ENCODE measurements at regions not wholly inside any gene's neighbourhood (a gene's known extent, or its start where the extent isn't known, plus 50 kb on each side); places are given as distances from the start of the nearest gene placed in this dataset.

GRCh38 chr15:95880630-95881029, 449.9 kb upstream of the NR2F2 start:
- Histone ChIP-seq H3K4me1 (ENCODE audit: control insufficient read depth, extremely low read depth, insufficient read depth, low read length) (no peaks in the 10 kb centered on the region), H3K4me2 (ENCODE audit: extremely low read depth, insufficient read depth, low read length) (no peak overlapping the region), H4K20me1 (ENCODE audit: control insufficient read depth, extremely low read depth, insufficient read depth, low read length) (no peaks in the 10 kb centered on the region), H2AFZ (ENCODE audit: low read length) (no peak overlapping the region), H3K27ac (ENCODE audit: insufficient read depth, low read length) (no peak overlapping the region), H3K4me3 (replicated peaks in 1 of 4; ENCODE audit: control extremely low read depth in 1 of 4, insufficient read depth in 1 of 4, low read depth in 3 of 4, low read length in 4 of 4) (no peak overlapping the region), H3K9ac (ENCODE audit: insufficient read depth, low read length) (no peak overlapping the region), H3K36me3 (ENCODE audit: control insufficient read depth, insufficient read depth, low read length) (no peaks in the 10 kb centered on the region), H3K79me2 (ENCODE audit: control insufficient read depth, insufficient read depth, low read length) (no peaks in the 10 kb centered on the region), H3K9me3 (ENCODE audit: control insufficient read depth, insufficient read depth, low read depth, low read length) (no peaks in the 10 kb centered on the region), H3K27me3 (ENCODE audit: control insufficient read depth, insufficient read depth, low read length) (no peaks in the 10 kb centered on the region)
- no peak for TF ChIP-seq EZH2 (IDR thresholded peaks at IDR 0.05; ENCODE audit: low read length, missing control alignments)
- TF ChIP-seq, protein P1, sequence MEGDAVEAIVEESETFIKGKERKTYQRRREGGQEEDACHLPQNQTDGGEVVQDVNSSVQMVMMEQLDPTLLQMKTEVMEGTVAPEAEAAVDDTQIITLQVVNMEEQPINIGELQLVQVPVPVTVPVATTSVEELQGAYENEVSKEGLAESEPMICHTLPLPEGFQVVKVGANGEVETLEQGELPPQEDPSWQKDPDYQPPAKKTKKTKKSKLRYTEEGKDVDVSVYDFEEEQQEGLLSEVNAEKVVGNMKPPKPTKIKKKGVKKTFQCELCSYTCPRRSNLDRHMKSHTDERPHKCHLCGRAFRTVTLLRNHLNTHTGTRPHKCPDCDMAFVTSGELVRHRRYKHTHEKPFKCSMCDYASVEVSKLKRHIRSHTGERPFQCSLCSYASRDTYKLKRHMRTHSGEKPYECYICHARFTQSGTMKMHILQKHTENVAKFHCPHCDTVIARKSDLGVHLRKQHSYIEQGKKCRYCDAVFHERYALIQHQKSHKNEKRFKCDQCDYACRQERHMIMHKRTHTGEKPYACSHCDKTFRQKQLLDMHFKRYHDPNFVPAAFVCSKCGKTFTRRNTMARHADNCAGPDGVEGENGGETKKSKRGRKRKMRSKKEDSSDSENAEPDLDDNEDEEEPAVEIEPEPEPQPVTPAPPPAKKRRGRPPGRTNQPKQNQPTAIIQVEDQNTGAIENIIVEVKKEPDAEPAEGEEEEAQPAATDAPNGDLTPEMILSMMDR (conservative IDR thresholded peaks at IDR 0.05 in 1 of 2, IDR thresholded peaks at IDR 0.05 in 1 of 2; ENCODE audit: low read depth in 1 of 2, low read length in 2 of 2), result no peak
- DNase-seq (ENCODE audit: low read depth in 2 of 2), result peak in 1 of 2 donors; percentile 6

- Histone ChIP-seq H3K4me2 (ENCODE audit: extremely low read depth, insufficient read depth, low read length) (no peak overlapping the region), H3K9ac (ENCODE audit: insufficient read depth, low read length) (no peak overlapping the region), H3K4me3 (replicated peaks in 1 of 4; ENCODE audit: control extremely low read depth in 1 of 4, insufficient read depth in 1 of 4, low read depth in 3 of 4, low read length in 4 of 4) (no peak overlapping the region), H3K4me1 (ENCODE audit: control insufficient read depth, extremely low read depth, insufficient read depth, low read length) (peaks cover 2% of the 10 kb centered on the region), H3K27ac (ENCODE audit: insufficient read depth, low read length) (no peak overlapping the region), H3K79me2 (ENCODE audit: control insufficient read depth, insufficient read depth, low read length) (no peaks in the 10 kb centered on the region), H4K20me1 (ENCODE audit: control insufficient read depth, extremely low read depth, insufficient read depth, low read length) (no peaks in the 10 kb centered on the region), H2AFZ (ENCODE audit: low read length) (no peak overlapping the region), H3K9me3 (ENCODE audit: control insufficient read depth, insufficient read depth, low read depth, low read length) (no peaks in the 10 kb centered on the region), H3K36me3 (ENCODE audit: control insufficient read depth, insufficient read depth, low read length) (no peaks in the 10 kb centered on the region), H3K27me3 (ENCODE audit: control insufficient read depth, insufficient read depth, low read length) (no peaks in the 10 kb centered on the region)
- no peak for TF ChIP-seq EZH2 (IDR thresholded peaks at IDR 0.05; ENCODE audit: low read length, missing control alignments)
- TF ChIP-seq, protein P1 (conservative IDR thresholded peaks at IDR 0.05 in 1 of 2, IDR thresholded peaks at IDR 0.05 in 1 of 2; ENCODE audit: low read depth in 1 of 2, low read length in 2 of 2), result no peak
- no peak for DNase-seq (ENCODE audit: low read depth in 2 of 2)
Observed at GRCh38 chr15:95883064-95883463, 447.4 kb upstream of the NR2F2 start.

GRCh38 chr15:95884276-95884675, 446.2 kb upstream of the NR2F2 start:
- no peak for TF ChIP-seq EZH2 (IDR thresholded peaks at IDR 0.05; ENCODE audit: low read length, missing control alignments)
- TF ChIP-seq, protein P1 (conservative IDR thresholded peaks at IDR 0.05 in 1 of 2, IDR thresholded peaks at IDR 0.05 in 1 of 2; ENCODE audit: low read depth in 1 of 2, low read length in 2 of 2), result no peak
- H2AFZ ChIP-seq (ENCODE audit: low read length), result no peak overlapping the region

More at GRCh38 chr15:95884276-95884675, 446.2 kb upstream of the NR2F2 start:
- no peak overlapping the region for H3K9ac ChIP-seq (ENCODE audit: insufficient read depth, low read length)
- no peaks in the 10 kb centered on the region for H3K27me3 ChIP-seq (ENCODE audit: control insufficient read depth, insufficient read depth, low read length)
- no peak overlapping the region for H3K4me3 ChIP-seq (replicated peaks in 1 of 4; ENCODE audit: control extremely low read depth in 1 of 4, insufficient read depth in 1 of 4, low read depth in 3 of 4, low read length in 4 of 4)
- no peak overlapping the region for H3K27ac ChIP-seq (ENCODE audit: insufficient read depth, low read length)
- H4K20me1 ChIP-seq (ENCODE audit: control insufficient read depth, extremely low read depth, insufficient read depth, low read length), result no peaks in the 10 kb centered on the region
- H3K4me2 ChIP-seq (ENCODE audit: extremely low read depth, insufficient read depth, low read length), result no peak overlapping the region
- H3K36me3 ChIP-seq (ENCODE audit: control insufficient read depth, insufficient read depth, low read length), result no peaks in the 10 kb centered on the region
- no peaks in the 10 kb centered on the region for H3K79me2 ChIP-seq (ENCODE audit: control insufficient read depth, insufficient read depth, low read length)
- H3K4me1 ChIP-seq (ENCODE audit: control insufficient read depth, extremely low read depth, insufficient read depth, low read length), result peaks cover 2% of the 10 kb centered on the region
- H3K9me3 ChIP-seq (ENCODE audit: control insufficient read depth, insufficient read depth, low read depth, low read length), result no peaks in the 10 kb centered on the region
- peak in 1 of 2 donors; percentile 14 for DNase-seq (ENCODE audit: low read depth in 2 of 2)

Measured in fibroblast of lung (primary cell).